ENCODE measurements at regions not wholly inside any gene's neighbourhood (a gene's known extent, or its start where the extent isn't known, plus 50 kb on each side); places are given as distances from the start of the nearest gene placed in this dataset.
"Not testable (repeated sequence)": the region's sequence is repeated elsewhere in the genome, so short reads cannot be mapped to it uniquely, and the experiment has no call there.

DNA sequence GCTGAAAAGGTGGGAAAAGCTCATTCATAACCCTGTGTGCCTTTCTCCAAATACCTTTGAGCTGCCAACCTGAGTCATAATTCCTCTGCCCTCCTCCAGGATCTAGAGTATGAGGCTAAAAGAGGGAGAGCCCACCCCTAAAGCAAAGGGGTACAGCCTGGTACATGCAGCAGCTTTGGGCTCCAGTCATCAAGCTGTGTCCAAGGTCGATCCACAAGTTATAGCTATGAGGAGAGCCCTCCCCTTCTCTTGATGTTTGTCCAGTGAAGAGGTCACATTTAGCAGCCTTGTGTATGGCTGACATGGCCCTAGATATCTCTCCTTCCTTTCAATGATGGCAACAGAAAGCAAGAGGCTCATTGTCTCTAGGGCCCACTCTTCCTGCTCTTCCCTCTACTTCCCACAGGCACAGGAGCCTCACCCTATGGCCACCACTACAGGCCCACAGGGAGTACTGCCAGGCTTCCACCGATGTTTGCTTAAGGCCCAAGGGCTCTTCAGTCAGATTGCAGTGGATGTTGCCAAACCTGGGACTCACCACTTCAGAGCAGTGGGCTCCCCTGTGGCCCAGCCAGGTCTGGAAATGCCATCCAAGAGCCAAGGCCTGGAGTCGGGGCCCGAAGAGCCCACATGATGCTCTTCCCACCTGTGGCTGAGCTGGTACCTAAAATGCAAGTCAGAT lies 176.8 kb downstream of the CD83 start:
- DNase-seq, result no peak

DNA sequence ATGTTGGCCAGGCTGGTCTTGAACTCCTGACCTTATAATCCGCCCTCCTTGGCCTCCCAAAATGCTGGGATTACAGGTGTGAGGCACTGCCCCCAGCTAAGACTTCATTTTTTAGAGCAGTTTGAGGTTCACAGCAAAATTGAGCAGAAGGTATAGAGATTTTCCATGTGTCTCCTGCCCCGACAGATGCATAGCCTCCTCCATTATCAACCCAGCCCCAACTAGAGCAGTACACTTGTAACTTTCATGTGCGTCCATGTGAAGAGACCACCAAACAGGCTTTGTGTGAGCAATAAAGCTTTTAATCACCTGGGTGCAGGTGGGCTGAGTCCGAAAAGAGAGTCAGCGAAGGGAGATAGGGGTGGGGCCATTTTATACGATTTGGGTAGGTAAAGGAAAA lies 179.1 kb downstream of the CD83 start:
- DNase-seq, result not testable (repeated sequence)

DNA sequence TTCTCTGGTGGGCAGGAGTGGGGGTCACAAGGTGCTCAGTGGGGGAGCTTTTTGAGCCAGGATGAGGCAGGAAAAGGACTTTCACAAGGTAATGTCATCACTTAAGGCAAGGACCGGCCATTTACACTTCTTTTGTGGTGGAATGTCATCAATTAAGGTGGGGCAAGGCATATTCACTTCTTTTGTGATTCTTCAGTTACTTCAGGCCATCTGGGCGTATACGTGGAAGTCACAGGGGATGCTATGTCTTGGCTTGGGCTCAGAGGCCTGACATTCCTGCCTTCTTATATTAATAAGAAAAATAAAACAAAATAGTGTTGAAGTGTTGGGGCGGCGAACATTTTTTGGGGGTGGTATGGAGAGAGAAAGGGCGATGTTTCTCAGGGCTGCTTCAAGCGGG lies 179.5 kb downstream of the CD83 start:
- DNase-seq, result not testable (repeated sequence)

DNA sequence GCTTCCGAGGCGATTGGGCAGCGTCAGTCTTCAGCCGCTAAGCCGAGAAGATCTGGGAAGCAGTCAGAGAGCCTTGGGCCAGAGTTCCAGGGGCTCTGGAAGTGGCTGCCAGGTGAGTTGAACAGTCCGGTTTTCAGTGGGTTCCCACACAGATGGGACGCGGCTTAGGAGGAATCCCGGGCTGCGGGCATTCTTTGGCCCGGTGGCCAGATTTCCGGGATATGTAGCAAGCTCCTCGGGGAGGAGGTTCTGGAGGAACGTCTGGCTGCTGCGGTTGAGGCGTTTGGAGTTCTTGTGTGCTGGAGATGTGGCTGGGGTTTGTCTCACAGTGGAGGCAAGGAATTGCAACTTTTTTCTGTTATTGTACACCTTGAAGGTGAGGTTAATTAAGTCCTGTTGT lies 182.6 kb downstream of the CD83 start:
- not testable (repeated sequence) for DNase-seq

DNA sequence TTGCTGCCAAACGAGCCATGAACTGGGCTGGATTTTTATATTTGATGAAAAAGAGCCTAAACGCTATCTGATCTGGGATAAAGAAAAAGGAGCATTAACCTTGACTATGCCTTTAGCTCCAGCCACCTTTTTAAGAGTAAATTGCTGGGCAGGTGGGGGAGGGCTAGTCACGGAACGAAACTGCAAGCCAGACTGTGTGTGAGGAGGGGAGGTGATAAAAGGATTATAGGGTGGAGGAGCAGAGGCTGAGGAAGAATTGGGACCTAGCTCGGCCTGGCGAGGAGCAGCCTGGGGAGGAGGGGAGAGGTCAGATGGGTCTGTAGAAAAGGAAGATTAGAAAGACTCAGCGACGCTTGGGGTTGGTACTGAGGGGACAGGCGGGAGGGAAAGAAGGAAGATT lies 183.1 kb downstream of the CD83 start:
- DNase-seq, result not testable (repeated sequence)

DNA sequence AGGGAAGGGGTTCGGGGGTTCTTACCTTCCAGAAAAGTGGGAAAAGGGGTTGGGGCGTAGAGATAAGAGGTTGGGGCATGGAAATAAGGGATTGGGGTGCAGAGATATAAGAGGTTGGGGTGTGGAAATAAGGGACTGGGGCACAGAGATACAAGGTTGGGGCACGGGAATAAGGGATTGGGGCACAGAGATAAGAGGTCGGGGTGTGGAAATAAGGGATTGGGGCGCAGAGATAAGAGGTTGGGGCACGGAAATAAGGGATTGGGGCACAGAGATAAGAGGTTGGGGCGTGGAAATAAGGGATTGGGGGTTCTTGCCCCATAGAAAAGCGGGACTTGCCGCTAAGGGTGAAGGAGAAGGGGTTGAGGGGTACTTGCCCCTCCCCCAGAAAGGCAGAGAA lies 183.9 kb downstream of the CD83 start:
- not testable (repeated sequence) for DNase-seq

DNA sequence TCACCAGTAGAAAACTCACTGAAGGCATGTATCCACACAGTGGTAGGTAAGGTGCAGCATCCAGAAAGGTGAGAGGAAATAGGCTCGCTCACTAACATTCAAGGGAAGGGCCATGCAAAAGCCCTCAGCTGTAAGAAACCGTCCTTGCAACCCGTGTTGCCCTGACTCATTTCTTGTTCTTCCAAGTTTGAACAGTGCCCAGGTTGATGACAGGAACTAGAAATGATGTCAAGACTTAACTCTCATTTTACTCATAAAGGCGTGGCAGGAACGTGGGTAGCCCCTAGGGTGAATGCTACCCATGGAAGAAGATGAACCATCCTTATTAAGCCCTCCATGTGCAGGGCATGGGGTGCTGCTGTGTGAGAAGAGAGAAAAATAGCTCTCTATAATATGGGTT lies 187.6 kb downstream of the CD83 start:
- DNase-seq, result no peak

DNA sequence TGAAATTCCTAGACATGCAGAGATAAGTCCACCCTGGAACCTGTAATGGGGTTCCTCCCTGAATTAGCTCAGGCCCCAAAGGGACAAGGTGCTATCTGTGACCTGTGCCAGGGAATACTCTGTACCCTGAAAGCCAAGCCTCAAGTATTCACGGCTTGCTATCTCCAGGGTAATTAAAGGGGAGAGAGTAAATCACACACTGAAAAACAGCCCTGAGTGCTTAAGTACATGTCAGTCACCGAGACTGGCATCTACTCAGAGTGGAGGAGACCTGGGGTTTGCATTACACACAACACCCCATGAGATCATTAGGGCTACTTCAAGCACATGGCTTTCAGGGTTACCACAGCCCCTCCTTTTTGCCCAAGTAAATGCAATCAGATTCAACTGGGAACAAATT lies 188.1 kb downstream of the CD83 start:
- peak; percentile 43 for DNase-seq

DNA sequence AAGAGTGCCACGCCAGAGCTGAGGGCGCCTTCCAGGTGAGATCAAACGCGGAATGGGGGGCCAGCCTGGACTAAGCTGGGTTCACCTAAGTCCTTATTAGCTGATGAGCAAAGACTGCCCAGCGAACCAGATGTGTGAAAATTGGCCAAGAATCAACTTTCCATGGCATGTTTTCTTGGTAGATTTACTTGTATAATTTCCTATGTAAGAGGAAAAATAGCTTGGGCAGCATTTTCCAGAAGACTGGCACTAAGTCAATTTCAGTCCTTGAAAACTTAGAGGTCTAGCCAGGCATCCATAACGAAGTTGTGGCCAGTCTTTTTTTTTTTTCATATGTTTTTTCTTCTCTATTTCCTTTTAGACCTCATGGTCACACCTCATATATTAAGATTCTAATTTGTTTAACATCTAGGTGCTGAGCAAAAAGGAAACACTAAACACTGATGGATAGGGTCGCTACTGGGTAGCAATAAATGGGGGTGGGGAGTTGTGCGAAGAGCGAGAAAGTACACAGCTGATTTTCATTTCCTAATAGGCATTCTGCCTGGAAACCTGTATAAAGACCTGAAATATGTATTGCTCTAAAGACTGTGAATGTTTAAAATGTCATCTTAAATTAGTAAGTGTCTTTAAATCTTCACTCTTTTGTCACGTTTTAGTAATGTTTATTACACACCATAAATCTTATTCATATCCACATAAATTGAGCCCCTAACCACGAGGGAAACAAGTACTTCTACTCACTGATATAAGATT lies 188.8 kb downstream of the CD83 start:
- no peak for DNase-seq

DNA sequence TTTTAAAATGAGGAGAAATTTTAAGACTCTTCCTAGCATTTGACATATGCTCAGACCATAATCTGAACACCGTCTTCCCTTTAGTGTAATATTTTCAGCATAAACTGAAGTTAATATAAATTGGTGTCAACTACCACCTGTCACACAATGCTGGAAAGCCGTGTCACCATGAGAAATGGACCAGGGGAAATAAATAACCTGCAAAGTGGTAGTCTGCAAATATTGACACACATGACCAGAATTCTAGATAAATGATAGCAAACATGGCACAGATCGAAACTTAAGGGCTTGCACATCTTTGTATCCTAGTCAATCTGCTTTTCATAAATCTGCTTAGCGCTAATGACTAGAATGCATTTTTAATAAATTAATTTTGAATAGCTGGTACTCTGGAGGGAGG lies 191.9 kb downstream of the CD83 start:
- peak; percentile 76 for DNase-seq

DNA sequence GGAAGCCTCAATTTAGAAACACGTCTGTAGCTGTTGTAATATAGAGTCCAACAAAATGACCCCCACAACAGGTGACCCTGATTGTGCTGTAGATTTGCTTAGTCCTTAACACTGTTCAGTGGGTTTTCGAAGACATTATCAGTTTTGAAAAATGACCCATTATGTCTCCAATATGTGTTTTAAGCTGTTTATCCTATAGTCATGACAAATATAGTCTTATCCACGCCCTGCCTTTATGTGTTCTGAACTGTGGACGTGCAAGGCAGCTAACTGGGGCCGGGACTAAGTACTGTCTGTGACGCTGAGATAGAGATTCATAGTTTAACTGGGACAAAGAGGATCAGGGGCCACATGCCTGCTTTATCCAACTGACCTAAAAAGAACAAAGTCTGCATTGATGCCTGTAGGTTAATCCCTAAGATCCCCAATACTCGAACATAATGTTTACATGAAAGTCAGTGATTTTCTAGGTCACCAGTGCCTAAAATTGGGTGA lies 192.4 kb downstream of the CD83 start:
- DNase-seq, result peak; percentile 56

DNA sequence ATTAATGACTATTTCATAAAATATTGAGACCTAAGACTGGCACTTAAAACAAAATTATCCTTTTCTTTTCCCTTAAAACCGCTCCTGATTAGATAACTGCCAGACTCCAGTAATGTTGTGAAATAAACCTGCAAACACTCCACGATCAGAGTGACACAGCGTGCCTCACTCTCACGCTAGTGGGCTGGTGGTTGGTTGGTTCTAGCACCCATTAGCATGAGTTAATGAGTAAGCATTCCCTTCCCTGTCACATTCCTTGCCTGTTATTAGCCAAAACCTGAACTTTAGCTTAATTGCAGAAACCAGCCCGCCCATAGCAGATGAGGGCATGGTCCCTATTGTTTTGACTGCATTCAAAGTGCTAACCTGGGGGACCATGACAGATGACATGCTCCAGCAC lies 193.4 kb downstream of the CD83 start:
- DNase-seq, result peak; percentile 69

DNA sequence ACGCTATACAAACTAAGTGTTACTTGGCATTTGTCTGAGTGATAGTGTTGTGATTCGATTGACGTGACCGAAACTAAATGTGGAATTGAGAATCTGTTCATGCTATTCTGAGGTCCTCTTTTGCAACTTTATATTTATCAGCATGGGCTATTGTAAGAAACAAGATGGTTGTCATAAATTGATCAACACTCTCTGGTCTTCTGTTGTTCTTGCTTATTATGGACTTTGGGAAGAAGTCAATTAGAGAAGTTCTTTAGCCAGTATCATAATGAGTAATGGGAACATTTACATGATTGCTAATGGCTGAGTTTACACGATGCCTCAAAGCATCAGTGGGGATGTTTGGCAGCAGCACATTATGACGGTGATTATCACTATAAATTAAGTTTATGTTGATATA lies 195.0 kb downstream of the CD83 start:
- DNase-seq, result peak; percentile 54

DNA sequence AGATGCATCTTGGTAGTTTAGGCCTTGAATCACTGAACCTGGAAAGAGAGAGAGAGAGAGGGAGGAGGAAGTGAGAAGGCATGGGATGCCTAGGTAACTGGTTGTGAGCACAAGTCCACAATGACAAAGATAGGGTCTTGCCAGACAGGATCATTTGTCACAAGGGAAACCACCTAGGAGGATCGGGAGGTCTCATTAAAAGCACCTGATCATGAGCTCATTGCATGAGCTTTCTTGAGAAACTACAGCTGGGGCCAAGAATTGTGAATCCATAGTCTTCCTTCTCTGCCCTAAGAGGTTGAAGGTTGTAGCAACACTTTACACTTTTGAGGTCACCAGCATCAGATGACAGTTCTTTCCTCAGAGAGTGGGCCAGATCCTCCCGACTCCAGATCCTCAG lies 195.7 kb downstream of the CD83 start:
- DNase-seq, result no peak

DNA sequence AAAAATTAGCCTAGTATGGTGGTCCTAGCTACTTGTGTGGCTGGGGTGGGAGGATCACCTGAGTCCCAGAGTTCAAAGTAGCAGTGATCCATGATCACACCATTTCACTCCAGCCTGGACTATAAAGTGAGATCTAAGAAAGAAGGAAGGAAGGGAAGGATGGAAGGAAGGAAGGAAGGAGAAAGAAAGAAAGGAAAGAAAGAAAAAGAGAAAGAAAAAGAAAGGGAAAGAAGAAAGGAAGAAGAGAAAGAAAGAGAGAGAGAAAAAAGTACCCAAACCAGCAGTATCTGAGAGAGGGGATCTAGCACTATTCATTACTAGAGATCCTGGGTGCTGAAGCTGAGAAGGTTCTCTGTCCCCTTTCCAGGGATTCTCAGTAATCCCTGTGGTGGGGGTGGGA lies 197.8 kb downstream of the CD83 start:
- DNase-seq, result no peak

DNA sequence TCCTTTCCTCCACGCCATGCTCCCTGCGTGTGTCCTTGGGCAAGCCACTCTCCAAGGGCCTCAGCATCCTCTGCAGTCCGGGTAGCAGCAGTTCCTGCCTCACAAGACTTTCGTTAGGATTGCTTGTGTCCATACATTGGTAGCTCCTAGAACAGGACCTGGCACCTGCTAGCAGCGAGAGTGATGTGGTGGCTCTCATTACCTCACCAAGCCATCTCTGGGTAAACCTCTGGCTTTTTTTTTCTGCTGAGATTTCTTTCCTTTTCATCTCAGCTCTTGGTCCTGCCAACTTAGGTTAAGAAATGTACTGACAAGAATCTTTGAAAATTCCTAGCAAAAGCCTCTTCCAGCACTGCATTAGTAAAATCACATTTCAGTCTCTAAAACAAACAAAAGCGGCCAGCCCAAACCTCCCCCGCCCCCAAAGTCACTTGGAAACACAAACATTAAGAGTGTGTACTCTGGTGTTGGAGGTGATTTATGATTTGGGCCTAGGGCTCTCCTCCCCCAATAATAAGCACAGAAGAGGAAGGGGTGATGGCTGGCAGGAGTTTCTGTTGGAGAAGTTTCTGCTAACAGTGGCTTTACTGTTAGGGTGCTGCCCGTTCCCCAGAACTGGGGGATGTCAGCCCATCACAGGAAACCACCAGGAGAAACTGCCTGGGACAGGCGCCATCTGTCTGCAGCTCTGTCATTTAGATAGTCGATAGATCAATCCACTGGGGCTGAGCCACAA lies 199.2 kb downstream of the CD83 start:
- peak; percentile 93 for DNase-seq

DNA sequence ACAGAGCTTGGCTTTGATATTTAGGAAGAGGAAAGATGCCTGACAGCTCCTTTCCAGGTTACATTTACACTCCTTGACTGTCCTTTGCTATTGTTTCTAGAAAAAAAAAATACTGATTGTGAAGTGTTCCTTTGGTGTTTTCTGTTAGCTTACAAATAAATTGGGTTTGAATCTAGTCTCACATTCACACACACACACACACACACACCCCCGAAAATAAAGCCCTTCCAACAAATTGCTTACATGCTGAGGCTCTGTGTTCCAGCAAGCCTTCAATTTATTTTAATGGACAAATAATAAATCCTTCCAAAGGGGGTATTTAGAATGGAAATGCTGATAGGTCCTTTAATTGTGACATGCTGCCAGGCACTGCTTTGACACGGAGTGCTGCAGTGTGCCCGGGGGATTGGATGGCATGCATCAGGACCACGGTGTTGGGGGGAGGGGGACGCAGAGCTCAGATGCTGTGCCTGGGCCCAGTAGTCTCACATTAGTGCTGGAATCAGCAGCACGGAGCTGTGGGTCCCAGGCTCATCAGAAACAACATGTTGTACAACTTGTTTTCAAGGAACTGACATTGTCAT lies 199.9 kb downstream of the CD83 start:
- DNase-seq, result peak; percentile 93

DNA sequence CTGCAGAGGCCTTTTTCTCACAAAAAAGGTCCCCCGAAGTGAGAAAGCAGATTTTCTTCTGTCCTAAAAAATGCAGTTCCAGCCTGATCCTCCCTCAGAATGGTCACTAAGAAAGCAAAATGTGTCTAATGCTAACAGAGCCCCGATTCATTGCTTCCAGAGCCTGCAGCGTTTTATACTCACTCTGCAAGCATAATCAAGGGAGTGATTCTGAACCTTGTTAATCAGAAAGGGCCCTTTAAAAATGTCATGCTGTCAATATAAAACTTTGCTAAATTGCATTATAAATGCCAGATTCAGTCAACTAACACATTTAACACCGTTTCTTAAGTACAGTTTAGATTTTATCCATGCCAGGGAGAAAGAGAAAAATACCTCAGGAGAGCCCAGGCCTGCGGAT lies 202.8 kb downstream of the CD83 start:
- no peak for DNase-seq

DNA sequence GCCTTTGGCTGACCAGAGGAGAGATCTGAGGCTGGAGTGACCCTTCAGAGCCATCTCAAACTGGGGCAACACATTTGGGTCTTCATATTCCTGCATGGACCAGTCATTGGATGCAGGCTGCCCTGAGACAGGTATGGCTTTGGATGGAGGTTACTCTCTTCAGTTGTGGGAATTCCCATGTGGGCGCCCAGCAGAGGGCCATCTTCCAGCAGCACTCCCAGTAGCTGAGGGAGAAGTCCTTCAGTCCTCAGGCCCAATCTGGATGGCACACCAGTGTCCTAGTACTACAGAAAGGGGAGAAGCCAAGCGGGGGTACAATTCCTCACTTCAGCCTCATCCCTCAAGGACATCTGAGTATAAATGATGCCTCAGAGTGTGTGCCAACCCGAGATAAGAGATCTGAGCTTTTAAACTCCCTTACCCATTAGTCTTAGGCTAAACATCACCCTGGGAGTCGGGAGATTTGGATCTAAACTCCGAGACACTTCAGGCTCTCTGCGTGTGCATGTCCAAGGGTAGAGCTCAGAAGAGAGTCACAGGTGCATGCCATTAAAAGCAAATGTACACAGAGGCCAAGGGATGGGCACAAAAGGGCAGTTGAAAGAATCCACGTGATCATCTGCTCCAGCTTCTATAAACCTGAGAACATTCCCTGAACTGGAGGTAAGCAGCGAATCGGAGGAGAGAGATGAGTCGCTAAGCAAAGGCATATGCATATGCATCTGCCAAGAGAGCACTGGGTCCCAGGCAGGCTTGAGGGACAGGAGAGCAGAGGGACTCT lies 204.6 kb downstream of the CD83 start:
- DNase-seq, result peak; percentile 29

DNA sequence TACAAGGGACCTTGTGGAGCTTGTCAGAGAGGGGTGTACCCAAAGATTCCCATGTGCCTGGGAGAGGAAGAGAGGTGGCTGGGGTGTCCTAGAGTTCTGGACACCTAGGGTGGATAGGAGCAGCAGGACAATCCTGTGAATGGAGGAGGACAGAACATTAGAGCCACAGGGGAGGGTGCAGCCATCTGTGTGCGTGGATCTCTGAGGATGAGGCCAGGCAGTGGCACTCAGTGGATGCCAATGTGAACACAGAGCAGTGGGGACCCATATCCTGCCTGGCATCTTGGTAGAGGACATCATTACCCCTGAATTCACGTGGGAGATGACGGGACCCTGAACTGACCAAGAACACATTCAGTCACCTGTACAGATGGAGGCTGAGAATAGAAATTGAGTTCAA lies 205.3 kb downstream of the CD83 start:
- no peak for DNase-seq

DNA sequence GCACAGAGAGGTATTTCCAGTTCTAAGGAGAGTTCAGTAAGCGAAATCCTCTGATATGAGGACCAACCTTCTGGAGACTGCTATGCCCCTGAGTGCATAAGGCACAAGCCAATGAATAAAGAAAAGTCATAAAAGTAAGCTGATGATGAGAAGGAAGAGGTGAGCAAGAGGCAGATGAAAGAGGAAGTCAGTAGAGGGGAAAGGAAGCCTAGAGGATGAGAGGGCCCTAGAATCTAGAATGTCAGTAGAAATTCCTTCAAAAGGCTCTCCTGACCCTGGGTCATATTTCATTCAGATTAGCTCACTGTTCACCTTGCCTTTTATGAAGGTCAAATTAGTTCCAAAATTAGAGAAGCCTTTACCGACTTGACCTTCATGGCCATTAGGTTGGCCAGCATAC lies 209.2 kb downstream of the CD83 start:
- DNase-seq, result no peak

DNA sequence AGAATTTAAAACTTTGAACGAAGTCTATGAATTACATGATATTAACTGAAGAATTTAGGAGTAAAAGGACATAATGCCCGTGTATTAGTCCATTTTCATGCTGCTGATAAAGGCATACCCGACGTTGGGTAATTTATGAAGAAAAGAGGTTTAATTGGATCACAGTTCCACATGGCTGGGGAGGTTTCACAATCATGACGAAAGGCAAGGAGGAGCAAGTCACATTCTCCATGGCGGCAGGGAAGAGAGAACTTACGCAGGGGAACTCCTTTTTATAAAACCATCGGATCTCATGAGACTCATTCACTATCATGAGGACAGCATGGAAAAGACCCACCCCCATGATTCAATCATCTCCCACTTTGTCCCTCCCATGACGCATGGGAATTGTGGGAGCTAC lies 210.6 kb downstream of the CD83 start:
- DNase-seq, result no peak

Measured in NCI-H69 (cell line).